ENCODE measurements at regions not wholly inside any gene's neighbourhood (a gene's known extent, or its start where the extent isn't known, plus 50 kb on each side); places are given as distances from the start of the nearest gene placed in this dataset.

- in situ Hi-C loops (cut with HindIII; ENCODE audit: low sequenced_read_pairs) = no loop called here
These were observed 107.1 kb upstream of the WSCD2 start for GRCh38 chr12:108021949-108022522.

GRCh38 chr12:108029051-108029835 lies 99.8 kb upstream of the WSCD2 start:
- in situ Hi-C loops (cut with HindIII; ENCODE audit: low sequenced_read_pairs) = no loop called here

DNA sequence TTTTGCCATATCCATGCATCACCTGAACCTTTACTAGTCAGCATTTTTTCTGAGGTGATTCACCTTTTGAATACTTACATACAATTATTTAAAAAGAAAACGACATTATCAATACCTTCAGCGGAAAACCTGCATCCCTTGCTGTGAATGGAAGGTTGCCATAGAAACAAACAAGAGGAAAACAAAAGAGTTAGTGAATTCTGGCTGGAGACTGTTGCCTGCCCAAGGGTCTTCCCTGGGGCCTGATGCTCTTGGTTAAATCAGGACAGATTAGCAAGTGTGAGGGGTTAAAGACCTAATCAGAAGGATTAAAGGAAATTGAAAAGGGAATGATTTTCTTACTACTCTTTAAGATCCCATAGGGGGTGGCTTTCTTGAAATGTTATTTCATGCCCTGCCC lies 96.0 kb upstream of the WSCD2 start:
- in situ Hi-C loops (cut with HindIII; ENCODE audit: low sequenced_read_pairs) = no loop called here

GRCh38 chr12:108035372-108035771 lies 93.7 kb upstream of the WSCD2 start:
- in situ Hi-C loops (cut with HindIII; ENCODE audit: low sequenced_read_pairs) = no loop called here

- in situ Hi-C loops (cut with HindIII; ENCODE audit: low sequenced_read_pairs) = no loop called here
These were observed 91.1 kb upstream of the WSCD2 start for GRCh38 chr12:108037960-108038359.

DNA sequence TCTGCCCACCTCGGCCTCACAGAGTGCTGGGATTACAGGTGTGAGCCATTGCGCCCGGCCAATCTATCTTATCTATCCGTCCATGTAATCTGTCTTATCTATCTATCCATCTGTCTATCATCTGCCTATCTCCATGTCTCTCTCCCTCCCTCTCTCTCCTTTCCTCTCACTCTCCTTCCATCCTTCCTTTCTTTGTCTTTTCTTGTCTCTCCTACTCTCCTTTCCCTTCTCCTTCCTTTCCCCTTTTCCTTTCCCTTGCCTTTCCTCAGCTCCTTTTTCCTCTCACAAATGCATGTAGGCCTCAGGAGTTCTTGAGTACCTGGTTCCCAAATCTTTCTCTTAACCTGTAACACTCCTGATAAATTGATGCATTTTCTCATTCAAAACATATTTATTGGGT lies 89.3 kb upstream of the WSCD2 start:
- in situ Hi-C loops (cut with HindIII; ENCODE audit: low sequenced_read_pairs) = no loop called here

GRCh38 chr12:108040947-108041346 lies 88.1 kb upstream of the WSCD2 start:
- in situ Hi-C loops (cut with HindIII; ENCODE audit: low sequenced_read_pairs) = no loop called here

- in situ Hi-C loops (cut with HindIII; ENCODE audit: low sequenced_read_pairs) = no loop called here
These were observed 85.8 kb upstream of the WSCD2 start for GRCh38 chr12:108043286-108043685.

DNA sequence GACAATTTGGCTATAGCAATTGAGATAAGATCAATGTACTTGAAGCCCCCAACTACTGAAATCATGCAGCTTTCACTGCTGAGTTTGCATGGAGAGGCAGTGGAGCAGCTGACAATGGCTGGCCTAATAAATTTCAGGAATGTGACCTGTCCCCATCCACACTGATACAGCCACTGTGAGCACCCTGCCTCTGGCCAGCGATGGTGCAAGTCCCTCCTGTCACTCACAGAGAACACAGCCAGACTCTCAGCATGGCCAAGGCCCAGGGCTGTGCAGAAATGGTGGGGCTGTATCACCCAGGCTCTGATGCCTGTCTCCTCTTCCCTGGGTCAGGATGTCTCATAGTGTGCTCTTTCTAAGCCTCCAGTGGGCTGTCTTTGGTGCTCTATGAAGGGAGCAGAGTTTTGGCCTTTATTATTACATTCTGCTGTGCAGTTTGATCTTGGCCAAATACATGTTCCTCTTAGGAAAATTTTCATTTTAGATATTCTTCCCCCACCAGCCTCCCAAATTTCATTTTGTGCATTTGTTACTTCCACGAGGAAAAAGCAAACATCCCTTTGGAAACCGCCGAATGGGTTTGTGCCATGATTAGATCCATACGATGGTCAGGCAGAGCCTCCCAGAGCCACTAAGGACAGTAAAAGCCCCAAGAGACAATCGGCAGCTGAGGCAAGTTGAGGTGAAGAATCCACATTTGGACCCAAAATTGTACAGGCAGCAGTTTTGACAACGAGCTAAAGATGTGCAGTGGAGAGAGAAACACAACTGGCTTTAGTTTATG lies 85.1 kb upstream of the WSCD2 start:
- in situ Hi-C loops (cut with HindIII; ENCODE audit: low sequenced_read_pairs) = no loop called here

- in situ Hi-C loops (cut with HindIII; ENCODE audit: low sequenced_read_pairs) = no loop called here
These were observed 83.0 kb upstream of the WSCD2 start for GRCh38 chr12:108046135-108046534.

GRCh38 chr12:108046650-108047049 lies 82.4 kb upstream of the WSCD2 start:
- in situ Hi-C loops (cut with HindIII; ENCODE audit: low sequenced_read_pairs) = no loop called here

- in situ Hi-C loops (cut with HindIII; ENCODE audit: low sequenced_read_pairs) = no loop called here
These were observed 82.0 kb upstream of the WSCD2 start for GRCh38 chr12:108047071-108047550.

DNA sequence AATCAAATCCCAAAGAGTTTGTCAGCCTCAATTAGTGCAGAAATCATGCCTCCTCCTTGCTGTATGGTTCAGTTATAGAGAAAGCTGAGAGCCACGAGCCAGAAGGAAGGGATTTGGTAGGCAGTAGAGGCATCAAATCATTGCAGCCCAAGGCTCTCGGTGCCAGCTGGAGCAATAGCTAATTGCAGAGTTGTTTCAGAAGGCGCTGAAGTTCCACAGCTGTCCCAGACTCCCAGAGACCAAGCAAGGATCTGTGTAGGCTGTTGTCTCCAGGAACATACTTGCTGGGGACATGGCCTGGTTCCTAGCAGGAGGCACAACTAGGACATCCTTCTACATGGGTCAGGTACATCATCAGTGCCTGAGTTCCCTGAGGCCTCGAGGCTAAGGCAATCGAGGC lies 80.4 kb upstream of the WSCD2 start:
- in situ Hi-C loops (cut with HindIII; ENCODE audit: low sequenced_read_pairs) = no loop called here

DNA sequence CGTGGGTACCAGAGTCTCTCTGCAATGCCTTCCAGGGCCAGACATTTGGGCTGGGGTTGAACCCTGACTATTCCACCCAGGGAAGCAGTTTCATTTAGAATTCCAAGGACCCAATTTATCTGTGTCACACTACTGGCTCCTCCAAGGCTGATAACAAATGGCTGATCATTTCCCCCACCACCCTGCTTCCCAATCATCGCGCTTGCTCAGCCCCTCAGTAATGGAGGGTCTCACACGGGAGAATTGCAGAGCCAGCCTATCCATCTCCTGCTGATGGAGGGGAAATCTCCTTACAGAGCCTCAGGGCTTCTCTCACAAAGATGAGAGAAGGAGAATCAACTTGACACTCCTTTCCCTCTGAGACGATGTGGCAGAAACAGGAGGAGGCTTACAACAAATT lies 78.4 kb upstream of the WSCD2 start:
- in situ Hi-C loops (cut with HindIII; ENCODE audit: low sequenced_read_pairs) = no loop called here

DNA sequence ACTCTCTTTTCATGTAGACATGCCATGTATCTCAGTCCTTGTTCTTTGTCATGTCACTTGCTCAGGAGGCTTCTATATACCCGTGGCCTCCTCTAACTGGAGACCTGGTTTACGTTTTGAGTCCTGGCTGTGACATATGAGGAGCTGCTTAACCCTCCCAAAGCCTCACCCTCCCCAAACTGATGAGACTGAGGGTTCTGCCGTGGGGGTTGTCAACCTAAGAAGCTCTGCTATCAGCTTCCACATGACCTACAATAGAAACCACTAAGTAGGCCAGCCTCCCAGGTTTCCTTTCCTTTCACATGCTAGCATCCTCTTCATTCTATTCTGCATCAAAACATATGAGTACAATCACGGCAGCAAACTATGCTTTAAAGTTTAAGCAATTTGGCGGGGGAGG lies 76.8 kb upstream of the WSCD2 start:
- in situ Hi-C loops (cut with HindIII; ENCODE audit: low sequenced_read_pairs) = no loop called here

DNA sequence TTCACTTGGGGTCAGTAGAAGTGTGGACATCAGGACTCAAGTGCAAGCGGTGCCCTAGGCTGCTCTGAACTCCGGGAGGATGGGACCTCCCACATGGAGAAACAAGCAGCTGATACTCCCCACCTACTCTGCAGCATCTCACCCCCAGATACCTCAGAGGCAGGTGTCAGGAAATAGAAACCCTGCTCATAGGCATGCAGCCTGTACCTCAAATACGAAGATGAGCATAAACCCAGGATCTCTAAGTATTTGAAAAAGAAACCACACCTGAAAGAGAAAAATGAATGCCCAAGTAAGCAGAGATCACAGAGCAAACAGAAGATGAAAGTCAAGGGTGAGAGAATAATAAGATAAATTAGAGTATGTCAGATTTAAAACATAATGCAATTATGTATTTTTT lies 75.6 kb upstream of the WSCD2 start:
- in situ Hi-C loops (cut with HindIII; ENCODE audit: low sequenced_read_pairs) = no loop called here

DNA sequence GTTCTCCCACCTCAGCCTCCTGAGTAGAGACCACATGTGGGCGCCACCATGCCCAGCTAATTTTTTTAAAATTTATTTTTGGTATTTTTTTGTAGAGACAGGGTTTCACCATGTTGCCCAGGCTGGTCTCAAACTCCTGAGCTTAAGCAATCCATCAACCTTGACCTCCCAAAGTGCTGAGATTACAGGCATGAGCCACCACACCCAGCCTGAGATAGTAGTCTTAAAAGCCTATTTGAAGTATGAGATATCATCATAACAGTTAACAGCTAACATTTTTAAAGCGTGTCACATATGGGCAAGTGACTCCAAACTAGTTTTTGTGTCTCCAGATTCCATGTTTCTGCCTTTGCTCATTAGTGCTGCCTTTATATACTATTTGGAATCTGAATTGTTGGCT lies 74.6 kb upstream of the WSCD2 start:
- in situ Hi-C loops (cut with HindIII; ENCODE audit: low sequenced_read_pairs) = no loop called here

DNA sequence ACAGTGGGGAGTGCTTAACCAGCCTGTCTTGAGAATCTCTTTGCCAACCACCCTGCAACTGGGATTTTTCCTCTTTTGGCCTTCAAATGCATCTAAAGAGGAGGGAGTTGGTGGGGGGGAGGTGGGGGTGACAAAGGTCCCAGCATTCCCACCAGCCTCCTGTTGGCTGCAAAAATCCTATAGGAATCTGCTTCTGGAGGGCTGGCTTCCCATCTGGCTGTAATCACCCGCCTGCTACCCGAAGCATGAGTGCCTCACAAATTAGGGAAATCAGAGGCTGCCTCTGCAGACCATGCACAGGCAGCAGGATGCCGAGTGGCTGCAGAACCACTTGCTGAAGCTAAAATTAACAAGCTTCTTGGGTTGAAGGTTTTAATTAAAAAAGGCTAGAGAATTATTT lies 73.9 kb upstream of the WSCD2 start:
- in situ Hi-C loops (cut with HindIII; ENCODE audit: low sequenced_read_pairs) = no loop called here

GRCh38 chr12:108060067-108060466 lies 69.0 kb upstream of the WSCD2 start:
- in situ Hi-C loops (cut with HindIII; ENCODE audit: low sequenced_read_pairs) = no loop called here

DNA sequence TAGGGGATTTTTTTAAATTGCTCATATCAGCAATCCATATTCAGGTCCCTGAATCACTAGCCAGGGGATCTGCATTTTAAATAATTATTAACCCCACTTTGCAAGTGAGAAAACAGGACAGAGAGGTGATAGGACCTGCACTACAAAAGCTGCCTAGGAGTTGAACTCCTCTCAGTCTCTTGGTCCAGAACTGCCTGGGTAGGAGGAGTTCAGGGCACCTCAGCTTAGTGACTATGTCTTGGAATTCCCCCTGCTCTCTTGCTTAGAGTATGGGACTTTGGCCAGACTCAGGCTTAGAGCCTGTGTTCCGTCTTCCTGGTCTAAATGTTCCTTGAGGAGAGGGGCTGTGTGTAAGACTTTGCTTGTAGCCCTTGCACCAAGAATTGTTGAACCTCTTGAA lies 68.2 kb upstream of the WSCD2 start:
- in situ Hi-C loops (cut with HindIII; ENCODE audit: low sequenced_read_pairs) = no loop called here

GRCh38 chr12:108063192-108063591 lies 65.9 kb upstream of the WSCD2 start:
- in situ Hi-C loops (cut with HindIII; ENCODE audit: low sequenced_read_pairs) = no loop called here

GRCh38 chr12:108065069-108065468 lies 64.0 kb upstream of the WSCD2 start:
- in situ Hi-C loops (cut with HindIII; ENCODE audit: low sequenced_read_pairs) = no loop called here

Data from endothelial cell of hepatic sinusoid (primary cell).